NCI-H82 treated with DMSO at 0.1 percent for 48 hours (cell line): ENCODE measurements at regions not wholly inside any gene's neighbourhood (a gene's known extent, or its start where the extent isn't known, plus 50 kb on each side); places are given as distances from the start of the nearest gene placed in this dataset.

Experiments
- DNase-seq: peaks from one replicate; lab custom pipeline; 2025; ENCODE audit not compliant: unreplicated experiment; lab: John Stamatoyannopoulos, UW

- DNase-seq = no peak
Observed at GRCh38 chr2:105625632-105626031, 119.1 kb upstream of the NCK2 start.

GRCh38 chr2:105621038-105621437 is 123.7 kb upstream of the NCK2 start:
- no peak for DNase-seq

GRCh38 chr2:105618351-105618659 is 126.4 kb upstream of the NCK2 start:
- no peak for DNase-seq

- no peak for DNase-seq
Observed at GRCh38 chr2:105617631-105618350, 126.9 kb upstream of the NCK2 start.

DNA sequence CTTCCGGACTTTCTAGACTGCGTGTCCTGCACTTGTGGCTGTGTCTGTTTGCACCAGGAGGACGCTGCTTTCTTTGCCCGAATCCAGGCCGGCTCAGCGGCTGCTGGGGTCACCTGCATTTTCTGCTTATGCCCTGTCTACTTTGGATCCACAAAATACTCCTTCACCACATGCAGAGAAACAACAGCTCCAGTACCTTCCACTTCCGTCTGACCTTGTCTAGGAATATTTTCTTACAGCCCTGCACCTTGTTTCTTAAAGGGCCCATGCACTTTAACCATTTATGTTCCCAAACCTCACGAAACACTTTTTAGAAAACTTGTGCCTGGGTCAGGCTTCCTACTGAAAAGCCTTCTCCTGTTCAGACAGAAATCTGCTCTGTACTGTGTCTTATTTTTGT is 129.4 kb upstream of the NCK2 start:
- no peak for DNase-seq

GRCh38 chr2:105611811-105612424 is 132.8 kb upstream of the NCK2 start:
- no peak for DNase-seq

DNA sequence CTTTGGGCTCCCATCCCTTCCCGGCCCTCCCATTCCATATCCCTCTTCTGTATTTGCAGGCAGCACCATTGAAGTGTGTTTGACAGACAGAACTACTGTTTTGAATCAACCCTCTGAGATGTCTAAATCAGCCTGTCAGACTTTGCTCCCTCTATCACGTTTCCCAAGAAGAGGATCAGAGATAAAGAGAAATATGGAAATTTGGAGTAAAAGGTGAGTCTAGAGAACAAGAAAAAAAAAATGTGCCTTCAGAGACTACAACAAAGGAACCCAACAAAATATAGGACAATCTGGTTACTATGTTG is 133.4 kb upstream of the NCK2 start:
- no peak for DNase-seq

DNA sequence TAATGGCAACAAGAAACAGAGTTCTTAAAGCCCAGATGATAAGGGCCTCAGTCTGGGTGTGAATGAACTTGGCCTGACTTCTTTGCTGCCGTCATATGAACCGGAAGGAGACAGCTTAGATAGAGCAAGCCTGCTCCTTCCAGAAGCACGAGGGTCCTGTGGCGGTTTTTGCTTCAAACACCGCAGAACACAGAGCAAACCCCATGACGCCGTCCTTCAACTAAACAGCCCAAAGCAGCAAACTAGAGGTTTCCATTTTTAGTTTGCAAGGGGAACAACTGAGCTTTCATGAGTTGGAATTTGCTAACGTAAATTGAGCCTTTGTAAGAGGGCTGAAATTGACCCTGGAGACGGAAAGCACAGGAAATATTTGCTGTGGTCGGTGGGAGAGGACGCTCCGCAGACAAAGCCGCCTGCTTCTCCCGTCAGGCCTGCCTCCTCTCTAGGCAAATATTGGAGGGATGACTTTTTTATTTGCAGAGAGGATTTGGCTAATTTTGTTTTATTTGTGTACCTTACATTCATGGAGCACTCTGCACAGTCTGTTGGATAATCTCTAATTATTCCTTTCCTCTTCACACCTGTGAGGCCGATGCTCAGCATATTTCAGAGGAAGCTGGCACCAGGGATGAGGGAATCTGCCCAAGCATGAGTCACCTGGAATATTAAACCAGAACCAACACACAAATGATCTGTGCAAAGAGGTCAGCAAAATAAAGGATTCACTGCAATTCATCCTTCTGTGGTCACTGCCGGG is 134.0 kb upstream of the NCK2 start:
- no peak for DNase-seq

- no peak for DNase-seq
Observed at GRCh38 chr2:105609746-105610402, 134.8 kb upstream of the NCK2 start.

DNA sequence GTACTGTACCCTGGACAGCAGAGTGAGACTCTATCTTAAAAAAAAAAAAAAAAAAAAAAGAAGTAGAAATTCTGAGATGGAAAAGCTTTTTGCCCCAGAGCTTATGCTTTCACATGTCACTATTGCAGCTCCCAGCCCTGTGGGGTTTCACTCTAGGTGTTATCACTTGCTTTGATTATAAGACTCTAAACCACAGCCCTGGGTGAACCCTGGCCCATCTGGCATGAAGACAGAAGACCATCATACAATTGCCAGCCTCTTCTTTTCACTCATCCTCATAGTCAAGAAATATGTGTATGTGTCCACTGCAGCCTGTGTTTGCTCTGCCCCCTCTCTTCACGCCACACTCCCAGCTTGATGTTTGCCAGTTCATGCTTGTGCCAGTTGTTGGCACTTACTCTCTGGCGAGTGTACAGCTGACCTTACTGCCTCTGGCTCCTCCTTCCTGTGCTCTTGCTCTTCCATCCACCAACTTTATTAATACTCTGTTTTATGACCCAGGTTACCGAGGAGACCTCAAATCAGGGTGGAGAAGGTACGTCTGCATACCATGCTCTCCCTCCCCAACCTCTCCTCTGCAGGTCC is 136.7 kb upstream of the NCK2 start:
- no peak for DNase-seq

- no peak for DNase-seq
Observed at GRCh38 chr2:105606081-105606480, 138.6 kb upstream of the NCK2 start.

DNA sequence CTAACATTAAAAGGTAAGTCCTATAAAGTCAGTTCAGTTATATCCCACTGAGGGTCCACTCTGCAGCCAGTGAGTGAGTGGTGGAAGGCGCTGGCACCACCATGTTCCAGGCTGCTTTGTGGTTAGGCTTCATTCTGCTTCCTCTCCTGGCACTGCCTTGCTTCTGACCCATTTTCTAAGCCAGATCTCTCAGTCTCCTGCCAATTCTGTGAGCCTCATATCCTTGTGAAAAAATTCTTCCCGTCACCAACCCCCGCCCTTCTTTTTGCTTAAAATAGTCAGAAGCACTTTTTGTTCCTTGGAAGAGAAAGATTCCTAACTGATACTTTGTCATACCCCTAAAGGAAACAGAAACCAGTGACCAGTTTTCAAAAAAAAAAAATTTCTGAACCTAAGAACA is 139.8 kb upstream of the NCK2 start:
- no peak for DNase-seq

- DNase-seq = no peak
Observed at GRCh38 chr2:105600949-105601794, 143.5 kb upstream of the NCK2 start.

DNA sequence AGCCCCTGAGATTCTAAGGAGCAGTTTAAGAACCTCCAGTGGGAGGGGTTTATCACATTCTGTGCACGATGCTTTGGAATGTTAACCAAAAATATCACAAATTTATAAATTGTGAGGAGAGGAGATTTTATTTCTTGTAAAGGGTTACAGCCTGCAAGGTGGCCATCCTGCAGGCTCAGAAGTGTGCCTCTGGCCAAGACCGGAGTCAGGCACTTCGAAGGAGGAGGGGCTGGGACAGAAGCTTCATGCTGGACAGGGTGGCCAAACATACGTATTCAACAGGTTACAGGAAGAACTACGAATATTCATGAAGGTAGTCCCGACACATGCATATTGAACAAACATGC is 144.1 kb upstream of the NCK2 start:
- no peak for DNase-seq

- no peak for DNase-seq
Observed at GRCh38 chr2:105600037-105600442, 144.7 kb upstream of the NCK2 start.

GRCh38 chr2:105598829-105599698 is 145.6 kb upstream of the NCK2 start:
- DNase-seq = no peak

DNA sequence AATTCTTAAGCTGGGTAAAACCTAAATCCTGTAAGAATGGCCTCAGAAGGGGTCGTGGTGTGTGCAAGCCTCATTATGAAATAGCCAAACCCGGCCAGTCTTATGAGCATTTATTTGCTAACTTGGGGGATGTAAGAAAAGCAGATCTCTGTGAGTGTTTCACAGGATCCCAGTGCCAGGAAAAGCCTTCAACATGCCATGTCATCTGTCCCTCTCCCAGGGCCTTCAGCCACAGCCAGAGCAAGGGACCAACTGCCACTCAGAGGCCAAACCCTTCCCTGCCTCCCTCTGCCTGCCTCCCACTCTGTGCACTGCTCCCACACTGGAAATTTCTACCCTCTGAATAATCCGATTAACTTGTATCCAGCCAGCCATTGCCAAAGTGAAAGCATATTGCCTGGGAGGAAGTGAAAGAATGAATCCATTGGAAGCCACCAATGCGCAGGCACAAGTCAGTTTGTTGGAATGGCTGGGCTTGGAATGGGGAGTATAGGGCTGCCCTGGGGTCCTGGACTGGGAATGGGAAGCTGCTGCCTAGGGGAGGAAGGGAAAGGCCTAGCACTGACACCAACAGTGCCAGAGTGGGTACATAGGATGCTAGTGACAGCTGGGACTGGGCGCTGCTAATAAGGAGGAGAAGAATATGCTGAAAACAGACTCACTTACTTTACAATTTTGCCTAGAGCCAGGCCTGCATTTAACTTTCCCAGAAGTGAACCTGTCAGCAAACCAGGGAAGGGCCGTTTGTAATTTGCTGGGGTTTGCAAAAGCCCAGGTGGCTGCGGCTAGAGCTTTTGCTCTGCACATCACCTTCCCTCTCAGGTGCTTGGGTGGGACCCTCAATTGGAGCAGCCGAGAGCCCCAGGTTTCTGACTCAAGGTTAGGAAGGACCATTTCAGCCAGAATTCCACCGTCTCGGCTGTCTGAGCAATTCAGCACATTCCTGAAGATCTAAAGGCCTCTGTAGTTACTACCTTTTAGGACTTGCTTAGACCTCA is 146.6 kb upstream of the NCK2 start:
- DNase-seq = peak; percentile 78

DNA sequence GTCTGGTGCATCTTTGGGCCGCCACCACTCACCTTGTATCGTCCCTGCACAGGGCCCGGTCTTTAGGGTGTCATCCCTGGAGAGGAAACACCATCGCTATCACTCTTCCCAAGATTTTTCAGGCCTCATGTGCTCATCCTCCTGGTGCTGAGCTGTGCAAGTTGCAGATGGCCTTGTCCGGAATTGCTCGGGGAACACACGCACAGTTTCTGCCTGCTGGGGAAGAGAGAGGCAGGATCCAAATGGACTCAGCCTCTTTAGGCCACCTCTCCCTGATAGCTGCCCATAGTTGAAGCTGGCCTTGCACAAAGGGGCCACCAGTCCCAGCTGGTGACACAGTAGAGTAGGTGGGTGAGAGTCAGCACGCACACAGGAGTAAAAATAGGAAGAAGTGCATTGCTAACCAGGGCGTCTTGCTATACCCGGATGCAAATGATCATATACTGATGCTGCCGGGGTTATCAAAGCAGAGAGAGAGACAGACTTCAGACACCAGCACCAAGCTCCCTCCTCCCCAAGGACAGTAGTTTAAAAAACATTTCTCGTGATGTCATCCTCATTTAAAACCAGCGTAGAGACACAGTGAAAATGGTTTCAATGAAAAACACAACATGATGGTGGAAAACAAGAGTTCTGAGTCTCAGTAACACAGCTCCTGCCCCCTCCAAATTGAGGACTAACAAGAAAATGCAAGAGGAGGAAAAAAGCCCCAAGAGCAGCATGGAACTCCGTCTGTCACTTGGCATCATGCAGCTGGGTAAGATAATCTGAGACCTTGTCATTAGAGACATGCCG is 147.5 kb upstream of the NCK2 start:
- DNase-seq = peak; percentile 74
